ENCODE measurements at regions not wholly inside any gene's neighbourhood (a gene's known extent, or its start where the extent isn't known, plus 50 kb on each side); places are given as distances from the start of the nearest gene placed in this dataset.

DNA sequence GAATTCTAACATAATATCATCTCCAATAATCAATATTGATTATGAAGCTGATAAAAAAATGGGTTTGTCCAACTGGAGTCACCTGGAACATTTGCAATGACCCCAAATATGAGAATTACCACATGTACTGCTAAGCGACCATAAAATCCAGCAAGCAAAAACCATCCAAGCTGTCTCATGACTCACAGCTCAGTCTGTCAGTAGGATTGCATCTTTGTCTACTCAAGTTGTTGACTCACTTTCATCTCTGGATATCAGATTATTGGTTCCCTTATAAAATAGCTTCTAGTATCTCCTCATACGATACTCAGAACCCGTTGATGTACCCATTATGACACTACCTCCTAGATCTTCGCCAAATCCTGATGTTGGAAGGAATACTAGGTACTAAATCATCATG lies 209.8 kb upstream of the ATP11B start:
- no peak for TF ChIP-seq EZH2 (IDR thresholded peaks at IDR 0.05)
- TF ChIP-seq POLR2AphosphoS5 (IDR thresholded peaks at IDR 0.05; ENCODE audit: borderline replicate concordance, low read depth, low read length), result no peak
